ENCODE measurements at regions not wholly inside any gene's neighbourhood (a gene's known extent, or its start where the extent isn't known, plus 50 kb on each side); places are given as distances from the start of the nearest gene placed in this dataset.

GRCh38 chr12:47602325-47602724 lies 103.5 kb downstream of the RPAP3 start:
- TF ChIP-seq POLR2AphosphoS5 (IDR thresholded peaks at IDR 0.05; ENCODE audit: low read depth, low read length) (no peak), POLR2A (IDR thresholded peaks at IDR 0.05; ENCODE audit: low read depth, low read length) (no peak), PAX5 (IDR thresholded peaks at IDR 0.05; ENCODE audit: insufficient read depth, low read length, severe bottlenecking) (no peak), TAF1 (IDR thresholded peaks at IDR 0.05; ENCODE audit: low read depth, low read length) (no peak)
